Suprapubic skin (tissue), 4 donors: ENCODE measurements at regions not wholly inside any gene's neighbourhood (a gene's known extent, or its start where the extent isn't known, plus 50 kb on each side); places are given as distances from the start of the nearest gene placed in this dataset.

Experiments
- DNase-seq, 2 donors: peaks; one replicate each; pipeline ENCODE4 v3.0.0-alpha.2; 2019; ENCODE audit warnings: low spot score in 2 of 2
- H3K27ac ChIP-seq: fragments of 200-600 bp; sonication (generic); one replicate; pipeline ENCODE4 v1.5.1; 2019
- H3K27me3 ChIP-seq: fragments of 200-600 bp; sonication (generic); one replicate; pipeline ENCODE4 v1.5.1; 2019
- H3K36me3 ChIP-seq: fragments of 200-600 bp; sonication (generic); one replicate; pipeline ENCODE4 v1.5.1; 2019
- H3K4me1 ChIP-seq: fragments of 200-600 bp; sonication (generic); one replicate; pipeline ENCODE4 v1.5.1; 2019
- H3K4me3 ChIP-seq: fragments of 200-600 bp; sonication (generic); one replicate; pipeline ENCODE4 v1.5.1; 2019; ENCODE audit warnings: mild to moderate bottlenecking
- H3K9me3 ChIP-seq: fragments of 200-600 bp; sonication (generic); one replicate; pipeline ENCODE4 v1.5.1; 2019
- EP300 ChIP-seq: sonication (generic); formaldehyde crosslinking; IDR thresholded peaks from one replicate; pipeline ENCODE4 v1.6.1; 2017; ENCODE audit warnings: antibody characterized with exemption
- POLR2A ChIP-seq, 2 donors: fragments of 450-650 bp; IDR thresholded peaks; one replicate each; pipeline ENCODE4 v1.6.1; 2017; ENCODE audit warnings: antibody characterized with exemption in 2 of 2, mild to moderate bottlenecking in 2 of 2, moderate library complexity in 2 of 2
- POLR2AphosphoS5 ChIP-seq, 3 donors: sonication (generic); formaldehyde crosslinking; IDR thresholded peaks; one replicate each; pipeline ENCODE4 v1.6.1; 2017; ENCODE audit warnings: antibody characterized with exemption in 3 of 3
- WGBS: methylation state at CpG from one replicate; pipeline ENCODE4 v1.1.5; 2018; 5-methylcytosine and 5-hydroxymethylcytosine counted together
- TF ChIP-seq, protein P1 (sequence below), 2 donors: fragments of 200-600 bp in 1 of 2; fragments of 450-650 bp in 1 of 2; sonication (generic) in 1 of 2; IDR thresholded peaks; one replicate each; pipeline ENCODE4 v1.5.1; 2016 to 2019; ENCODE audit warnings: antibody characterized with exemption in 2 of 2, mild to moderate bottlenecking in 1 of 2, moderate library complexity in 1 of 2

DNA sequence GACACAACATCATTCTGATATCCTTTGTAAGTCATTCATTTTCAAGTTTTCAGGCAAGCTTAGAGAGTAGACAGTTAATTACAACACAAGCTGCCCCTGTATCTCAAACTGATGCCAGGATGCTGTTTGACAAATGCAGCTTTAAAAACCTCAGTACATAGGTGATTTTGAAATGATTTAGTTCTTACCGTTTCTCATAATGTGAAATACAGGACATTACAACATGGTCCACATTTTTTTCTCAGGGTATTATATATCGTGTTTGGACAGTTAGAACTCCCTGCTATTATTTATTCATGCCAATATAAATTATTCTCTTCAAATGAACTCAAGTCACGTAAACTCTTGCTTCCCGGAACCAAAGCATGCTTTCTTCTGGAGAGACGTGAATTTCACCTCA is 1013.9 kb downstream of the EPHA3 start:
- WGBS = 46% methylated on average over 5 of the region's 5 CpGs
- H3K4me3 ChIP-seq = no peak overlapping the region
- no peaks in the 10 kb centered on the region for H3K4me1 ChIP-seq
- no peaks in the 10 kb centered on the region for H3K9me3 ChIP-seq
- no peak for DNase-seq
- TF ChIP-seq POLR2AphosphoS5 (IDR thresholded peaks at IDR 0.05) (no peak), EP300 (no peak), POLR2A (IDR thresholded peaks at IDR 0.05) (no peak)
- TF ChIP-seq, protein P1, sequence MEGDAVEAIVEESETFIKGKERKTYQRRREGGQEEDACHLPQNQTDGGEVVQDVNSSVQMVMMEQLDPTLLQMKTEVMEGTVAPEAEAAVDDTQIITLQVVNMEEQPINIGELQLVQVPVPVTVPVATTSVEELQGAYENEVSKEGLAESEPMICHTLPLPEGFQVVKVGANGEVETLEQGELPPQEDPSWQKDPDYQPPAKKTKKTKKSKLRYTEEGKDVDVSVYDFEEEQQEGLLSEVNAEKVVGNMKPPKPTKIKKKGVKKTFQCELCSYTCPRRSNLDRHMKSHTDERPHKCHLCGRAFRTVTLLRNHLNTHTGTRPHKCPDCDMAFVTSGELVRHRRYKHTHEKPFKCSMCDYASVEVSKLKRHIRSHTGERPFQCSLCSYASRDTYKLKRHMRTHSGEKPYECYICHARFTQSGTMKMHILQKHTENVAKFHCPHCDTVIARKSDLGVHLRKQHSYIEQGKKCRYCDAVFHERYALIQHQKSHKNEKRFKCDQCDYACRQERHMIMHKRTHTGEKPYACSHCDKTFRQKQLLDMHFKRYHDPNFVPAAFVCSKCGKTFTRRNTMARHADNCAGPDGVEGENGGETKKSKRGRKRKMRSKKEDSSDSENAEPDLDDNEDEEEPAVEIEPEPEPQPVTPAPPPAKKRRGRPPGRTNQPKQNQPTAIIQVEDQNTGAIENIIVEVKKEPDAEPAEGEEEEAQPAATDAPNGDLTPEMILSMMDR (IDR thresholded peaks at IDR 0.05) = no peak
- no peaks in the 10 kb centered on the region for H3K27me3 ChIP-seq
- H3K27ac ChIP-seq = no peak overlapping the region
- H3K36me3 ChIP-seq = no peaks in the 10 kb centered on the region

DNA sequence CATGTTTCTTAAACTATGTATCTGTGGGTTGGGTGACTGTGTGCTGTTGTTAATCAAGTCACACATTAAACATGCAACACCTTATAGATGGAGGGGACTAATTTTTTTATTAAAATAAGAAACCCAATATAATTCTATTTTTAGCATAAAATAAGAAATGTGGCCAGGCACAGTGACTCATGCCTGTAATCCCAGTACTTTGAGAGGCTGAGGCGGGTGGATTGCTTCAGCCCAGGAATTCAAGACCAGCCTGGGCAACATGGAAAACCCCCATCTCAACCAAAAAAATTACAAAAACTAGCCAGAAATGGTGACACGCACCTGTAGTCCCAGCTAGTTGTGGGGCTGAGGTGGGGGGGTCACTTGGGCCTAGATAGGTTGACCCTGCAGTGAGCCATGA is 1021.0 kb downstream of the EPHA3 start:
- Histone ChIP-seq H3K27me3 (no peaks in the 10 kb centered on the region), H3K27ac (no peak overlapping the region), H3K36me3 (no peaks in the 10 kb centered on the region), H3K4me1 (no peaks in the 10 kb centered on the region), H3K9me3 (no peaks in the 10 kb centered on the region), H3K4me3 (no peak overlapping the region)
- TF ChIP-seq POLR2AphosphoS5 (IDR thresholded peaks at IDR 0.05) = no peak
- no peak for DNase-seq
- 83% methylated on average over 2 of the region's 2 CpGs for WGBS

DNA sequence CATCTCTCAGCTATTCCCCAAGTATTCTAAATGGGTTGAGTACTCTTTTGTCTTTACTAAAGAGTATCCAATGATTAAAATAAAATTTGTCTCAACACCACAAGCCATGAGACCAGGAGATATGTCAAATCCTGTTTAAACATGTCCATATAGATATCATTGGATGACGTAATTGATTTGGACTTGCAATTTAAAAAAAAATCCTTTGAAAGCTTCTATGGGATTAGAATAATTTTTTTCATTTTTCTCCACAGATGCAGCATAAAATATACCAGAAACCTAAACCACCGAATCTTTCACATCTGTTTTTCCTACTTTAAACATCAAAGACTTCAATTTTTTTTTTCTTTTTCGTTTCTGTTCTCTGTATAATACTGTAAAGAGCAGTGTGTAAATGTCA is 1022.3 kb downstream of the EPHA3 start:
- no peak overlapping the region for H3K4me3 ChIP-seq
- no peak overlapping the region for H3K27ac ChIP-seq
- H3K4me1 ChIP-seq = no peaks in the 10 kb centered on the region
- 28% methylated on average over 3 of the region's 3 CpGs for WGBS
- TF ChIP-seq EP300 (no peak), POLR2A (IDR thresholded peaks at IDR 0.05) (no peak), POLR2AphosphoS5 (IDR thresholded peaks at IDR 0.05) (no peak)
- TF ChIP-seq, protein P1 (IDR thresholded peaks at IDR 0.05) = no peak
- H3K27me3 ChIP-seq = no peaks in the 10 kb centered on the region
- no peak for DNase-seq
- no peaks in the 10 kb centered on the region for H3K36me3 ChIP-seq
- H3K9me3 ChIP-seq = no peaks in the 10 kb centered on the region

DNA sequence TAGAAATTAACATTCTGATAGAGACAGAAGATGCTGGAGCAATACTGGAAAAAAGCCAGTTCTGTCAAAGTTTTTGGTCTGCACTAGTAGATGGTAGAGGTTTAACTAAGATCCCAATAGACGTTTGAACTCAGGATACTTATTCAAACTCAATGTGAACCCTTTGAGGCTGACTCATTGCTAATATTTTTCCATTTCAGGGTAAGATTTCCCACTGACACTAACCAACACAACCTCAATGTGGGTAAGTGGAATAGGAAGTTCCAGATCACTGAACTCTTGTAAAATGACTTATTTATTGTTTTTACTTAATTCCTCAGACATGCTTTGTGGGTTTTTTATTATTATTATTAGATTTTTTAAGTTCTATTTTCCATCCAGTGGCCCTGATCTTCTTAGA is 1024.8 kb downstream of the EPHA3 start:
- TF ChIP-seq EP300 (no peak), POLR2A (IDR thresholded peaks at IDR 0.05) (no peak), POLR2AphosphoS5 (IDR thresholded peaks at IDR 0.05) (no peak)
- TF ChIP-seq, protein P1 (IDR thresholded peaks at IDR 0.05) = no peak
- Histone ChIP-seq H3K4me1 (no peaks in the 10 kb centered on the region), H3K36me3 (no peaks in the 10 kb centered on the region), H3K27me3 (no peaks in the 10 kb centered on the region), H3K4me3 (no peak overlapping the region), H3K9me3 (no peaks in the 10 kb centered on the region), H3K27ac (no peak overlapping the region)
- DNase-seq = no peak
- 49% methylated on average over 1 of the region's 1 CpG for WGBS

DNA sequence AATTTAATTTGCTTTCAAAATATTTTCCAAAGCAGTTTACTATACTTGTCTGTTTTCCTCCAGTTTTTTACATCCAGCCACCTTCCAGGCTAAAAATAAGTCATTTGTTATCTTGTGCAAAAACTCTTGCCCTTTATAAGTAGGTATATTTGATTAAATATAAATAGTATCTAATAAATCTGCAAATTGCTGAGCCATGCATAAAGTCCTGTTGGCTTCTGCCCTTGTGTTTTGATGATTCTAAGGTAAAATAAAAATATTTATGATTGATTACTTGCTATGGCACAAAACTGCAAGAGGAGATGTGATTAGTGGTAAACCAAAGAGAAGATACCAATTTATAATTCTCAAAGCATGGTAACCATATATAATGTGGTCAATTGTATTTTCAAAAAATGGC is 1026.7 kb downstream of the EPHA3 start:
- H3K36me3 ChIP-seq = no peaks in the 10 kb centered on the region
- H3K27ac ChIP-seq = no peak overlapping the region
- DNase-seq = no peak
- H3K4me1 ChIP-seq = no peaks in the 10 kb centered on the region
- no peak overlapping the region for H3K4me3 ChIP-seq
- H3K27me3 ChIP-seq = no peaks in the 10 kb centered on the region
- TF ChIP-seq POLR2AphosphoS5 (IDR thresholded peaks at IDR 0.05) (no peak), EP300 (no peak)
- no peaks in the 10 kb centered on the region for H3K9me3 ChIP-seq

DNA sequence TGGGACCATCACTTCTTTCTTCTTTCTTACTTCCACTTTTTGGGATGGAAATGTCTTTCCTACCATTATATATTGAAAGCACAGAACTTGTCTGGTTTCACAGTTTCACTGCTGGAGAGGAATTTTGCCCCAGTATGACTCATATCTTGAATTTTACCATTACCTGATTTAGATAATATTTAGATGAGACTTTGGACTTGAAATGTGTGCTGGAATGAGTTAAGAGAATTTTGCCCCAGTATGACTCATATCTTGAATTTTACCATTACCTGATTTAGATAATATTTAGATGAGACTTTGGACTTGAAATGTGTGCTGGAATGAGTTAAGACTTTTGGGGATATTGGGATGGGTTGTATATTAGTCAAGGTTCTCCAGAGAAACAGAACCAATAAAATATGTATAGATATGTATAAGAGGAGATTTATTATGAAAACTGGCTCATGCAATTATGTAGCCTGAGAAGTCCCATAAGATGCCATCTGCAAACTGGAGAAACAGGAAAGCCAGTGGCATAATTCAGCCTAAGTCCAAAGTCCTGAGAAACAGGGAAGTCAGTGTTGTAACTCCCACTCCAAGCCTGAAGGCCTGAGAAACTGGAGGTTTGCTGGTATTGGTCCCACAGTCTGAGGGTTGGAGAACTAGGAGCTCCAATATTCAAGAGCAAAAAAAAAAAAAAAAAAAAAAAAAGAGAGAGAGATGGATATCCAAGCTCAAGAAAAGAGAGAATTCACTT is 1029.2 kb downstream of the EPHA3 start:
- TF ChIP-seq, protein P1 (IDR thresholded peaks at IDR 0.05) = no peak
- no peak for TF ChIP-seq POLR2AphosphoS5 (IDR thresholded peaks at IDR 0.05)
- no peak for TF ChIP-seq POLR2A (IDR thresholded peaks at IDR 0.05)
- no peak for TF ChIP-seq EP300
- no peak overlapping the region for H3K27ac ChIP-seq
- H3K4me1 ChIP-seq = no peaks in the 10 kb centered on the region
- no peak for DNase-seq
- H3K9me3 ChIP-seq = no peaks in the 10 kb centered on the region
- H3K27me3 ChIP-seq = no peaks in the 10 kb centered on the region
- no peak overlapping the region for H3K4me3 ChIP-seq
- no peaks in the 10 kb centered on the region for H3K36me3 ChIP-seq
